Activated T-cell treated with anti-CD3 and anti-CD28 coated beads, Interleukin-2, amount 50 U/mL, for 72 hours (primary cell): ENCODE measurements at regions not wholly inside any gene's neighbourhood (a gene's known extent, or its start where the extent isn't known, plus 50 kb on each side); places are given as distances from the start of the nearest gene placed in this dataset.
A peak's percentile ranks its signal among the peaks of the same experiment; 100 is the strongest.

Source experiments
- ATAC-seq, 2 donors: fragments of 150-1000 bp; cut with Tn5 transposase; replicated peaks in 1 of 2; 2 replicates each; pipeline ENCODE4 v1.10.0; 2021; ENCODE audit warnings: moderate library complexity in 2 of 2, mild to moderate bottlenecking in 1 of 2
- DNase-seq, 2 donors: peaks; one replicate each; pipeline ENCODE4 v3.0.0; 2021 to 2022; ENCODE audit warnings: mixed read lengths in 1 of 2
- H3K27ac Mint-ChIP-seq: one replicate; pipeline ENCODE4 v1.8.0; 2022; ENCODE audit warnings: mild to moderate bottlenecking, moderate library complexity, mixed read lengths
- H3K27me3 Mint-ChIP-seq: one replicate; pipeline ENCODE4 v1.8.0; 2022; ENCODE audit warnings: low read depth, mixed read lengths
- H3K36me3 Mint-ChIP-seq, 2 donors: one replicate each; pipeline ENCODE4 v1.8.0; 2022; ENCODE audit warnings: mixed read lengths in 2 of 2, mild to moderate bottlenecking in 1 of 2; ENCODE audit not compliant: insufficient read depth in 2 of 2
- H3K4me1 Mint-ChIP-seq: one replicate; pipeline ENCODE4 v1.8.0; 2022; ENCODE audit warnings: low read depth, mixed read lengths
- H3K4me3 Mint-ChIP-seq, 2 donors: one replicate each; pipeline ENCODE4 v1.8.0; 2022; ENCODE audit warnings: mild to moderate bottlenecking in 2 of 2, mixed read lengths in 2 of 2, moderate library complexity in 2 of 2
- H3K9me3 Mint-ChIP-seq, 2 donors: one replicate each; pipeline ENCODE4 v1.8.0; 2022; ENCODE audit warnings: mixed read lengths in 2 of 2

GRCh38 chr6:170137911-170138910, 152.7 kb downstream of the DLL1 start:
- no peak overlapping the region for H3K27ac Mint-ChIP-seq
- no peaks in the 10 kb centered on the region for H3K4me1 Mint-ChIP-seq
- peaks cover 0 to 2% of the 10 kb centered on the region in 2 donors for H3K9me3 Mint-ChIP-seq
- H3K27me3 Mint-ChIP-seq: peaks cover 11% of the 10 kb centered on the region
- no peak for DNase-seq
- H3K4me3 Mint-ChIP-seq: no peak overlapping the region
- peaks cover 0 to 2% of the 10 kb centered on the region in 2 donors for H3K36me3 Mint-ChIP-seq
- no peak for ATAC-seq

- DNase-seq (no peak), ATAC-seq (no peak)
- H3K4me1 Mint-ChIP-seq: no peaks in the 10 kb centered on the region
- H3K4me3 Mint-ChIP-seq: no peak overlapping the region
- no peaks in the 10 kb centered on the region for H3K9me3 Mint-ChIP-seq
- no peak overlapping the region for H3K27ac Mint-ChIP-seq
- peaks cover 11% of the 10 kb centered on the region for H3K27me3 Mint-ChIP-seq
- H3K36me3 Mint-ChIP-seq: no peaks in the 10 kb centered on the region
Observed at GRCh38 chr6:170137176-170137891, 153.5 kb downstream of the DLL1 start.

GRCh38 chr6:170136541-170137175, 154.2 kb downstream of the DLL1 start:
- Mint-ChIP-seq H3K27me3 (peaks cover 11% of the 10 kb centered on the region), H3K27ac (no peak overlapping the region), H3K4me1 (no peaks in the 10 kb centered on the region), H3K36me3 (no peaks in the 10 kb centered on the region), H3K9me3 (no peaks in the 10 kb centered on the region), H3K4me3 (no peak overlapping the region)
- ATAC-seq: no peak
- no peak for DNase-seq

GRCh38 chr6:170135821-170136471, 154.9 kb downstream of the DLL1 start:
- peaks cover 11% of the 10 kb centered on the region for H3K27me3 Mint-ChIP-seq
- H3K9me3 Mint-ChIP-seq: no peaks in the 10 kb centered on the region
- ATAC-seq (peak in 1 of 2 donors; percentile 27), DNase-seq (no peak)
- H3K27ac Mint-ChIP-seq: no peak overlapping the region
- H3K4me3 Mint-ChIP-seq: peak overlapping the region in 1 of 2 donors; percentile 71
- no peaks in the 10 kb centered on the region for H3K4me1 Mint-ChIP-seq
- no peaks in the 10 kb centered on the region for H3K36me3 Mint-ChIP-seq

- ATAC-seq (no peak), DNase-seq (no peak)
- no peak overlapping the region for H3K27ac Mint-ChIP-seq
- H3K36me3 Mint-ChIP-seq: no peaks in the 10 kb centered on the region
- peak overlapping the region in 1 of 2 donors; percentile 71 for H3K4me3 Mint-ChIP-seq
- H3K4me1 Mint-ChIP-seq: no peaks in the 10 kb centered on the region
- no peaks in the 10 kb centered on the region for H3K9me3 Mint-ChIP-seq
- H3K27me3 Mint-ChIP-seq: peaks cover 11% of the 10 kb centered on the region
Observed at GRCh38 chr6:170135461-170135820, 155.4 kb downstream of the DLL1 start.

- ATAC-seq (no peak), DNase-seq (no peak)
- no peaks in the 10 kb centered on the region for H3K4me1 Mint-ChIP-seq
- H3K9me3 Mint-ChIP-seq: no peaks in the 10 kb centered on the region
- H3K36me3 Mint-ChIP-seq: no peaks in the 10 kb centered on the region
- H3K4me3 Mint-ChIP-seq: peak overlapping the region in 1 of 2 donors; percentile 71
- peaks cover 11% of the 10 kb centered on the region for H3K27me3 Mint-ChIP-seq
- H3K27ac Mint-ChIP-seq: no peak overlapping the region
Observed at GRCh38 chr6:170134471-170135440, 156.1 kb downstream of the DLL1 start.

- peaks cover 11% of the 10 kb centered on the region for H3K27me3 Mint-ChIP-seq
- H3K36me3 Mint-ChIP-seq: no peaks in the 10 kb centered on the region
- H3K4me3 Mint-ChIP-seq: peak overlapping the region in 1 of 2 donors; percentile 24
- H3K4me1 Mint-ChIP-seq: no peaks in the 10 kb centered on the region
- ATAC-seq: no peak
- DNase-seq: no peak
- no peaks in the 10 kb centered on the region for H3K9me3 Mint-ChIP-seq
- H3K27ac Mint-ChIP-seq: no peak overlapping the region
Observed at GRCh38 chr6:170134031-170134470, 156.8 kb downstream of the DLL1 start.

GRCh38 chr6:170132561-170132991, 158.3 kb downstream of the DLL1 start:
- DNase-seq (no peak), ATAC-seq (no peak)
- H3K9me3 Mint-ChIP-seq: no peaks in the 10 kb centered on the region

GRCh38 chr6:170132011-170132521, 158.8 kb downstream of the DLL1 start:
- Mint-ChIP-seq H3K27ac (no peak overlapping the region), H3K27me3 (peaks cover 11% of the 10 kb centered on the region), H3K4me1 (no peaks in the 10 kb centered on the region), H3K36me3 (no peaks in the 10 kb centered on the region), H3K4me3 (no peak overlapping the region), H3K9me3 (no peaks in the 10 kb centered on the region)
- DNase-seq: no peak
- ATAC-seq: no peak

More at GRCh38 chr6:170132561-170132991, 158.3 kb downstream of the DLL1 start:
- no peak overlapping the region for H3K4me3 Mint-ChIP-seq
- no peaks in the 10 kb centered on the region for H3K36me3 Mint-ChIP-seq
- H3K27ac Mint-ChIP-seq: no peak overlapping the region
- H3K4me1 Mint-ChIP-seq: no peaks in the 10 kb centered on the region
- H3K27me3 Mint-ChIP-seq: peaks cover 11% of the 10 kb centered on the region

GRCh38 chr6:170131351-170131750, 159.5 kb downstream of the DLL1 start:
- H3K36me3 Mint-ChIP-seq: no peaks in the 10 kb centered on the region
- no peaks in the 10 kb centered on the region for H3K4me1 Mint-ChIP-seq
- DNase-seq: no peak
- no peaks in the 10 kb centered on the region for H3K9me3 Mint-ChIP-seq
- peaks cover 11% of the 10 kb centered on the region for H3K27me3 Mint-ChIP-seq
- no peak overlapping the region for H3K4me3 Mint-ChIP-seq
- ATAC-seq: no peak
- no peak overlapping the region for H3K27ac Mint-ChIP-seq

GRCh38 chr6:170130771-170131241, 160.1 kb downstream of the DLL1 start:
- no peak overlapping the region for H3K4me3 Mint-ChIP-seq
- H3K36me3 Mint-ChIP-seq: no peaks in the 10 kb centered on the region
- no peaks in the 10 kb centered on the region for H3K4me1 Mint-ChIP-seq
- no peaks in the 10 kb centered on the region for H3K9me3 Mint-ChIP-seq
- H3K27ac Mint-ChIP-seq: no peak overlapping the region
- ATAC-seq (no peak), DNase-seq (no peak)
- H3K27me3 Mint-ChIP-seq: peaks cover 11% of the 10 kb centered on the region
